ENCODE measurements at regions not wholly inside any gene's neighbourhood (a gene's known extent, or its start where the extent isn't known, plus 50 kb on each side); places are given as distances from the start of the nearest gene placed in this dataset.

GRCh38 chr16:82232806-82233205, 62.8 kb upstream of the MPHOSPH6 start:
- TF ChIP-seq POLR2A (IDR thresholded peaks at IDR 0.05): no peak
- TF ChIP-seq CTCF (IDR thresholded peaks at IDR 0.05): no peak
- no peak for TF ChIP-seq EP300 (IDR thresholded peaks at IDR 0.05)

GRCh38 chr16:82231008-82231787, 61.2 kb upstream of the MPHOSPH6 start:
- TF ChIP-seq EP300 (IDR thresholded peaks at IDR 0.05) (no peak), CTCF (IDR thresholded peaks at IDR 0.05) (no peak), POLR2A (IDR thresholded peaks at IDR 0.05) (no peak)
- intact Hi-C loops (cut with DNase I): no loop called here
- Histone ChIP-seq H3K4me1 (ENCODE audit: insufficient read depth) (no peaks in the 10 kb centered on the region), H3K36me3 (no peaks in the 10 kb centered on the region), H3K27ac (no peak overlapping the region), H3K4me3 (no peak overlapping the region), H3K9me3 (no peaks in the 10 kb centered on the region), H3K27me3 (no peaks in the 10 kb centered on the region)
- WGBS, 3 donors: 64 to 86% (median 66%) methylated on average over 6 of the region's 6 CpGs
- DNase-seq: no peak

More at GRCh38 chr16:82232806-82233205, 62.8 kb upstream of the MPHOSPH6 start:
- no peaks in the 10 kb centered on the region for H3K9me3 ChIP-seq
- no peak overlapping the region for H3K27ac ChIP-seq
- intact Hi-C loops (cut with DNase I): no loop called here
- H3K36me3 ChIP-seq: no peaks in the 10 kb centered on the region
- H3K4me3 ChIP-seq: no peak overlapping the region
- no peaks in the 10 kb centered on the region for H3K27me3 ChIP-seq
- H3K4me1 ChIP-seq (ENCODE audit: insufficient read depth): no peaks in the 10 kb centered on the region
- DNase-seq: no peak
- 62 to 83% (median 68%) methylated on average over 2 of the region's 2 CpGs for WGBS, 3 donors

DNA sequence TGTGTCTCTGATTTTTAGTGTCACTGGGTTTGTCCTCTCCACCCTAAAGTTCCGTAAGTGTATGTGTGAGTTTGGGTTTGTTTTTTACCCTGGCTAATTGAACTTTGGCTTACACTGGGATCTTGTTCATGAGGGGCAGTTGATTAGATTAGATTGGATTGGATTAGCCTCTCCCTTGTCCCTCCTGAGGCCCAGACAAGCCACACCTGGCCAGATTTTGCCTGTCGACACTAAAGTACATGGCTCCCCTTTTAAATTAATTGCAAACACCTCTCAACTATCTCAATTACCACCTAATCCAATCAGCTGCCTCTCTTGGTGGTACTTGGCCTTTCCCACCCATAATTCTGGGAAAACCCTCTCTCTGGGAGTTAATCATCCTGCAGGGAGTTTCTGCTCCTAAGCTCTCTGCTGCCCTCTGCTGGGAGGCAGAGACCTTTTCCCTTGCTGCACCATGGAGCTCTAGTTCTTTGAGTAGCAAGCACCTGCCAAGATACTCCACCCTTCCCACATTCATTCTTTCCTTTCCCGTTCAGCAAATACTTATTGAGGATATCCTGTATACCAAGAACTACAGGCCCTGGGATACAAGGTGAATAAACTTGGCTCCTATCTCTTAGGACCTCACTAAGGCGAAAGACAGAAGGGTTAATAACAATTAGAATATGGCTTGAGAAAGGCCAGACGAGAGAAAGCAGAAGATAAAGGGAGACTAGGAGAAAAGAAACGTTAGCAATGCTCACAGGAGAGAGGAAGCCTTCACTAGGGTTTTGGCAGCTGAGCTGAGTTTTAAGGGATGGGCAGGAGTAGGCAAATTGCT, 60.0 kb upstream of the MPHOSPH6 start:
- TF ChIP-seq POLR2A (IDR thresholded peaks at IDR 0.05) (no peak), CTCF (IDR thresholded peaks at IDR 0.05) (no peak), EP300 (IDR thresholded peaks at IDR 0.05) (no peak)
- intact Hi-C loops (cut with DNase I): no loop called here
- H3K36me3 ChIP-seq: no peaks in the 10 kb centered on the region
- 38 to 46% (median 39%) methylated on average over 6 of the region's 6 CpGs for WGBS, 3 donors
- H3K4me1 ChIP-seq (ENCODE audit: insufficient read depth): no peaks in the 10 kb centered on the region
- H3K4me3 ChIP-seq: no peak overlapping the region
- H3K27me3 ChIP-seq: no peaks in the 10 kb centered on the region
- DNase-seq: peak in 3 of 5 donors; percentile 18 to 38 (median 25)
- no peaks in the 10 kb centered on the region for H3K9me3 ChIP-seq
- no peak overlapping the region for H3K27ac ChIP-seq

DNA sequence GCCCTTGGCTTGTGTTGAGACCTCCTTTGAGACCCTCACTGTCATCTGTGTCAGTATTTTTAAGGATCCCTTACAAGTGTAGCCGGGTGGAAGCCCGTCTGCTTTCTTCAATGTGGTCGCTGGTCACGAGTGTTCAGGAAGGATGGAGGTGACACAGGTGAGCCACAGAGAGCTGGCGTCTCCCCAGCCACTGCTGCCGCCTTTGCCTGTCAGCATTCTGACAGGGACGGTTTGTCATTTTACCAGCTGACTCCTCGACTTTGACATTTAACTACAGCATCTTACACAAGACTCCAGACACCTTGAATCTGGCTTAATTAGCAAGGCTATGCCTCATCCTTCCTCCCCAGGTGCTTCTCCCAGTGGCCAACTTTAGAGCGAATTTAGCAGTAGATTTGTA, 56.3 kb upstream of the MPHOSPH6 start:
- DNase-seq: no peak
- Histone ChIP-seq H3K36me3 (no peaks in the 10 kb centered on the region), H3K27ac (no peak overlapping the region), H3K27me3 (no peaks in the 10 kb centered on the region), H3K9me3 (no peaks in the 10 kb centered on the region), H3K4me3 (no peak overlapping the region), H3K4me1 (ENCODE audit: insufficient read depth) (no peaks in the 10 kb centered on the region)
- 59 to 90% (median 84%) methylated on average over 9 of the region's 9 CpGs for WGBS, 3 donors
- no peak for TF ChIP-seq POLR2A (IDR thresholded peaks at IDR 0.05)
- intact Hi-C loops (cut with DNase I): no loop called here

DNA sequence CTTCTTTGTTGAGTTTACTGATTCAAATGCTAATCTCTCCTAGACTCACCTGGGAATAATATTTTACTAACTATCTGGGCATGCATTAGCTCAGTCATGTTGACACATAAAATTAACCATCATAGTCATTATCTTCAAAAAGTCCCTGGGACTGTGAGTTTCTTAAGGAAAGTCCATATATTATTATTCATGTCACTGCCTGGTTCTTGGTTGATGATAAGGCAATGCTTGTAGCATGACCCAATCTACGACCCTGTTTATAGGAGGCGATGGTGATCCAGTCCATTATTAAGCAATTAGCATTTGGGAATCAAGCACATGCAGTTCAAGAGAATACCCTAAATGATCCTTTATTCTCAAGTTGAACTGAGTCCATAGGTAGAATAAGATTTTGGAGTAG, 54.8 kb upstream of the MPHOSPH6 start:
- TF ChIP-seq EP300 (IDR thresholded peaks at IDR 0.05) (no peak), CTCF (IDR thresholded peaks at IDR 0.05) (no peak), POLR2A (IDR thresholded peaks at IDR 0.05) (no peak)
- no peak overlapping the region for H3K27ac ChIP-seq
- no peaks in the 10 kb centered on the region for H3K9me3 ChIP-seq
- no peaks in the 10 kb centered on the region for H3K36me3 ChIP-seq
- H3K4me3 ChIP-seq: no peak overlapping the region
- DNase-seq: no peak
- H3K4me1 ChIP-seq (ENCODE audit: insufficient read depth): no peaks in the 10 kb centered on the region
- 71 to 94% (median 82%) methylated on average over 2 of the region's 2 CpGs for WGBS, 3 donors
- no peaks in the 10 kb centered on the region for H3K27me3 ChIP-seq
- intact Hi-C loops (cut with DNase I): no loop called here
